ENCODE measurements at regions not wholly inside any gene's neighbourhood (a gene's known extent, or its start where the extent isn't known, plus 50 kb on each side); places are given as distances from the start of the nearest gene placed in this dataset.

GRCh38 chr18:28735731-28736130 is 558.8 kb upstream of the CDH2 start (continued):
- TF ChIP-seq TAF7 (optimal IDR thresholded peaks at IDR 0.05; ENCODE audit: borderline replicate concordance, low read depth, low read length) (no peak), FOSL1 (IDR thresholded peaks at IDR 0.05; ENCODE audit: insufficient read depth, low read depth, low read length) (no peak), GABPA (IDR thresholded peaks at IDR 0.05; ENCODE audit: borderline replicate concordance, insufficient read depth, low read length) (no peak)
